PC-3 (cell line): ENCODE measurements at regions not wholly inside any gene's neighbourhood (a gene's known extent, or its start where the extent isn't known, plus 50 kb on each side); places are given as distances from the start of the nearest gene placed in this dataset.

ENCODE experiments used
- CTCF ChIP-seq: fragments of 300-600 bp; sonication (generic); conservative IDR thresholded peaks from 2 replicates; pipeline ENCODE4 v1.5.1; 2017; ENCODE audit warnings: antibody characterized with exemption, low read depth, mild to moderate bottlenecking, low read length
- EZH2phosphoT487 ChIP-seq: fragments of 300-600 bp; sonication (generic); IDR thresholded peaks from 2 replicates; pipeline ENCODE4 v1.6.1; 2018; ENCODE audit warnings: mild to moderate bottlenecking, antibody characterized with exemption, low read length, borderline replicate concordance

- TF ChIP-seq CTCF (no peak), EZH2phosphoT487 (no peak)
Measured at GRCh38 chr15:68515371-68516095, 63.3 kb upstream of the CORO2B start.
